NCI-H2107 (cell line): ENCODE measurements at regions not wholly inside any gene's neighbourhood (a gene's known extent, or its start where the extent isn't known, plus 50 kb on each side); places are given as distances from the start of the nearest gene placed in this dataset.
"Not testable (repeated sequence)": the region's sequence is repeated elsewhere in the genome, so short reads cannot be mapped to it uniquely, and the experiment has no call there.

Experiments used
- DNase-seq: peaks from one replicate; lab custom pipeline; 2025; lab: John Stamatoyannopoulos, UW

GRCh38 chr5:77909237-77909636, 133.1 kb upstream of the TBCA start:
- DNase-seq, result no peak

- DNase-seq, result no peak
Observed at GRCh38 chr5:77908787-77909186, 132.6 kb upstream of the TBCA start.

DNA sequence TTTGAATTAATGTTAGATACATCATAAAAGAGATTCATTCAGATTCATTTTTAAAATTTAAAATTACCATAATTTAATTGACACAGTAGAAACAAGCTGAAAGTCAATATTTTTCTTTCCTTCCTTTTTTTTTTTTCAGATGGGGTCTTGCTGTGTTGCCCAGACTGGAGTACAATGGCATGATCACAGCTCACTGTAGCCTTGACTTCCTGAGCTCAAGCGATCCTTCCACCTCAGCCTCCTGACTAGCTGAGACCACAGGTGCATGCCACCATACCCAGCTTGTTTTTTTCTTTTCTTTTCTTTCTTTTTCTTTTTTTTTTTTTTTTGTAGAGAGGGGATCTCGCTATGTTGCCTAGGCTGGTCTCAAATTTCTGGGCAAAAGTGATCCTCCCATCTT, 131.6 kb upstream of the TBCA start:
- no peak for DNase-seq

GRCh38 chr5:77906806-77907205, 130.7 kb upstream of the TBCA start:
- DNase-seq, result no peak

GRCh38 chr5:77904362-77904761, 128.2 kb upstream of the TBCA start:
- DNase-seq, result no peak

DNA sequence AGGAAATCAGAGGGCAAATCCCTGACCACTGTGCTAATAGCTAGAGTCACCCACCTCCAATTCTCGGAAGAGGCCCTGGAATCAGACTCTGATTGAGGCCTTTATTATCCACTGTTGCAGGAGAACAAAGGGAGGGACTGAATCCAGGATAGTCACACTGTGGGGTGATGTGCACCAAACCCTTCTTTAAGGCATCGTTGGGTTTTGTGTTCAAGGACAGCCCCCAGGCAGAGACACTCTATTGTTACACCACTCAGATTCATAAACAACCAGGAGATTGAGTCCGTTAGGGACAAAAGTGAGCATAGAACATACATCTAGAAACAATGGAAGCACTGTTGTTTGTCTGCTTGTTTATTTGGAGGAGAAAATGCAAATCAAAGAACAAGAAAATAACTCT, 124.6 kb upstream of the TBCA start:
- no peak for DNase-seq

DNA sequence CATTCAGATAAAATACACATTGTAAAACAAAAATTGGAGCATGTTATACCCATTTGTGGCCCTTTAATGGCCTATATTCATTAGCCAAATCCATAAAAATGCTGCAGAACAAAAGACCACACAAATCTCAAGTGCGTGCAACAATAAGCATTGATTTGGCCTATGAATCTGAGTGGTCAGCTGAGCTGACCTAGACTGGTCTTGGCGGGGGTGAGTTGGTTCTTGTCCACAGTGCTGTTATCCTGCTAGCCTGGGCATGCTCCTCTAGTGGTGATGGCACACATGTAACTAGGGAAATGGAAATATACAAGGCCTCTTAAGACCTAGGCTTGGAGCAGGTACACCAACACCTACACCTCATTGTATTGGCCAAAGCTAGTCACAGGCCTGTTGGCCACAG, 122.2 kb upstream of the TBCA start:
- DNase-seq, result no peak

- no peak for DNase-seq
Observed at GRCh38 chr5:77896338-77896737, 120.2 kb upstream of the TBCA start.

GRCh38 chr5:77894103-77894502, 118.0 kb upstream of the TBCA start:
- not testable (repeated sequence) for DNase-seq

DNA sequence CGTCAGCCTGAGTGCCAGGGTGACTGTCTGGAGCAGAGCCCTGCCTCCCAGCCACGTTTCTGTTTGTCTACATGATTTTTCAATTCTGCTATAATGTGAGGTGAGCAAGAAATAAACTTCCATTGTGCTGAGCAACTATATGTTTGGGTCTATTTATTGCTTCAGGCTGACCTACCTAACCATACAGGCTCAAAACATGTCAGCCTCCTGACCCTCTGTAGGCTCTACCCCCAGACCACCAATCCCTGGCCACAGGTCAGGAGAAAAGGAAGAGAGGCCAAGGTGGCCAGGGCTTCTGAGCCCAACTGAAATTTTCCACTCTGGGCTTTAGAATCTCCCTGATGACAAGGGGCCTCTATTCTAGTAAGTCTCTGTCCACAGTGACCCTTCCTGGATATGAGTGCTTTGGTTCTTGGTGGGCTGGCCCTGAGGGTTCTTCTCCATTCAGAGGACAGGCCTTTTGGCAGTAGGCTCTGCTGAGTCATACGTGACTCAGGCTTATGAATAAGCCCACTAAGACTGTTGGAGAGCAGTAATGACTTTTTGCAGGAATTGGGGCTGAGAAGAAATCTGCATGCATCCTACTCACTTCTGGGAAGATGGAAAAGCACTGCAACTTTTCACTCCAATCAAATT, 117.2 kb upstream of the TBCA start:
- no peak for DNase-seq

GRCh38 chr5:77892061-77893010, 116.2 kb upstream of the TBCA start:
- no peak for DNase-seq

GRCh38 chr5:77885519-77885918, 109.4 kb upstream of the TBCA start:
- peak; percentile 47 for DNase-seq

GRCh38 chr5:77882670-77883257, 106.6 kb upstream of the TBCA start:
- no peak for DNase-seq

DNA sequence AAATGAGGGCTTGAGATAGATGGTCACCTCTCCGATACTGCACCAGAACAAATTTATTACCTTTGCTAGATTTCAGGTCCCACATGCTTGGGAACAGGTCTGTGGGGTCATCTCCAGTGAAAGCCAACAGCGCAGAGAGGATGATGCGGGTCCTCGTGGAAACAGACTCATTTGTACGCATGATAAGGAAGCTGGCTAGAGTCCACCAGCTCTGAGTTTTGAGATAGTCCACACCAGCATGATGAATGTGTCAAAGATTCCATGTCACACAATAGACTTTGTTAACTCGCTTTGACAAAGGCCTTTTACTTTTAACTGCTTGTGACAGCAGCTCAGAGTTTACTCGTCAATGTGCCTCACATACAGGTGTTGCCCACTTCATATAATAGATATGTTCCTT, 105.4 kb upstream of the TBCA start:
- DNase-seq, result no peak

GRCh38 chr5:77877516-77878355, 101.6 kb upstream of the TBCA start:
- DNase-seq, result no peak

DNA sequence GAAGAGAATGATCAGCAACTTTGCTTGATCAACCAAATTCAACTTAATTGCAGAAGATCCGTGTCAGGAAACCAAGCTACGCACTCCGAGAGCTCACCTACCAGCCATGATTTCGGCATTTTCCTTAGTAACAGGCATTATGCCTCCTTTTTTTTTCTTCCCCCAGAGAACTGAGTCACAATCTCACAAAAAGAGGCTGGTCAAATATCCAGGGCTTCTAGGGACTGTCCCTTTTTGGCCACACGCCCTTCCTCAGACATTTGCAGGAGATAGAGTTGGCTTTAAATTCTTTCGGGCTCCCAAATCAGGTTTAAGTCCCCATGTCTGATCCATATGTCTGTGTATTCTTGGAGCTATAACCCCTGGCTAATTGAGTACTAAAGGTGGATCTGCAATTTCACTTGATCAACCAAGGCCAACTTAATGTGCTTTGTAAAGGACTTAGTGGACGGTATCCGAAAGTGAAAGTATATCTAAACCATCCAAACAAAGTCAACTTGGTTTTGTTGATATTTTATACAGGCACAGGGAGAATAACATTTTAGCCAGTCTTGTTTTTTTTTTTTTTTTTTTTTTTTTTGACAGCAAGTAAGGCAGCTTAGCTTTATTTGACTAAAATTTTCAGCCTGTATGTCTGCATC, 100.8 kb upstream of the TBCA start:
- DNase-seq, result no peak

- no peak for DNase-seq
Observed at GRCh38 chr5:77876316-77876715, 100.2 kb upstream of the TBCA start.

DNA sequence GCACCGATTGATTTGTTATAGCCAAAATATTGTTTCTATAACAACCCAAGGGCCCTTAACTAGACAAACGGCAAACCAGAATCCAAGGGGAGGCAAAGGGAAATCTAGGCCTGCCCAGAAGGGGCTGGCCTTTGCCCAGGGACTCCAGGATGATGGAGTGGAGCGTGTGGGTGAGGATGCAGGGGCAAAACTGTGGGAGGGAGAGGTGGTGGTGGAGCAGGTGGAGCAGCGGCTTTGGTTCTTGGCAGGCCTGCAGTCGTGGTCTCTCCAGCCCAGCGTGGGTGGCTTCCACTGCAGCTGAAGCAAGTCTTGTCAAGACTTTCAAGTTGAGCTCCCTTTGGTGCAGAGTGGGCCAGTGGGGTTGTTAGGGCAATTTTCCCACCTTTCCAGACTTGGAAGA, 98.6 kb upstream of the TBCA start:
- no peak for DNase-seq

GRCh38 chr5:77873239-77873638, 97.1 kb upstream of the TBCA start:
- no peak for DNase-seq

- no peak for DNase-seq
Observed at GRCh38 chr5:77871946-77872345, 95.8 kb upstream of the TBCA start.

- no peak for DNase-seq
Observed at GRCh38 chr5:77871016-77871415, 94.9 kb upstream of the TBCA start.
